ENCODE measurements at regions not wholly inside any gene's neighbourhood (a gene's known extent, or its start where the extent isn't known, plus 50 kb on each side); places are given as distances from the start of the nearest gene placed in this dataset.

DNA sequence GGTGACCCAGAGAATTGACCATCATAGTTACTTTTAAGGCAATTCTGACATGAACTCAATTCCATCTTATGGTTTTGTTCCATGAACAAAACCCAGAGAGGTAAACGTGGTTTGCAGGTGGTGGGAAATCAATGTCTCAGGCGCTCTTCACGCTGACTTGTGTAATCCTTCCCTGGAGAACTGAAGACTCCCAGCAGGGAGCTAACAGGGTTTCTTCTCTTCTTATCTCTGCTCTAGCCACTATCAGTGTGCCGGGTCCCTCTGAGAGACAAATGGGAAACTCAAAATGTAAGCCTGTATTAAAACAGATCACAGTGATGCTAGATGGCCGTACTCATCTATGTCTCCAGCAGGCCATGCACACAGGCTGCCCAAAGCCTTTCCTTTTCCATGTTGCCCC is 57.6 kb upstream of the ARGLU1 start:
- no peak for DNase-seq

DNA sequence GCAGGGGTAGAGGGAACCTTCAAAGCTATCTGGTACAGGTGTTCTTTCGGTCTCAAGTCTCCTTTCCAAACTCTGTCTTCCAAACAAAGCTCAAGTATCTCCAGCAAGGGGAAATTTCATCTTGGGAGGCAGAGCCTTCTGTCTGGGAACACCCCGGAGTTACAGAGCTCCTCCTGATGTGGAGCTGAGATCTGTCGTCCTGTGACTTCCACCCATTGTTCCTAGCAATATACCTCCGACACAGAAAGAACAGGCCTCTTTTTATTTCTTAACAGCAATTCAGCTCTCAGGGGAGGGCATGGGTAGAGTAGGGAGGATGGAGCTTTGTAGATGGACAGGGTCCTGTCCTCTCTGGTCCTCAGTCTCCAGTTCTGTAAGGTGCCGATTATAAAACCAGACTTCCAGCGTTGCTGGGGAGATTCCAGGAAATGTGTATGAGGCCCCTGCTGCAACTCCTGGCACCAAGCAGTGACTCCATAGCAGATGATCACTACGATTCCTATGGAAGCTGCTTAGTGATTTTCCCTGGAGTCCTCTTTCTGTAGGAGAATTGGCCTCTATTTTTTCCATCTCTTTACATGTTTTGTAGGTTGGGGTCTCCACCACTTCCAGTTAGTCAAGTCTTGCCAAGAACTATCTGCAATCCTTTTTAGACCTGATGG is 56.0 kb upstream of the ARGLU1 start:
- DNase-seq, result no peak

DNA sequence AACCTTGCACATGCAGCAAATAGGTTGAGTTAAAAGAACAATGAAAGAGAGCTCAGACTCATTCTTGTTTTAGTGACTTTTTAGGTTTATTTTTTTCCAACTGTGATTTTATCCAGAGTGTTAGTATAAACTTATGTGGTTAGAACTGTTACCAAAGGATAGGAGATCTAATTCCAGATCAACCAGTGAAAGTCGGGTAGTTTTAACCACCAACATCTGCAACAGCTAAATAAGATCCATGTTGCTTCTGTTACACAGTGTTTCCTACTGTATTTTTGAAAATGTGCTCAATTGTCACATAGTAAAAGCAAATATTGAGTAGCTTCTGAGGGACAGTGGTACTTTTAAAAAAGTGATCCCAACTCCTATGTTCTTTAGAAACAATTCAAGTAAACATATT is 53.9 kb upstream of the ARGLU1 start:
- DNase-seq, result no peak

DNA sequence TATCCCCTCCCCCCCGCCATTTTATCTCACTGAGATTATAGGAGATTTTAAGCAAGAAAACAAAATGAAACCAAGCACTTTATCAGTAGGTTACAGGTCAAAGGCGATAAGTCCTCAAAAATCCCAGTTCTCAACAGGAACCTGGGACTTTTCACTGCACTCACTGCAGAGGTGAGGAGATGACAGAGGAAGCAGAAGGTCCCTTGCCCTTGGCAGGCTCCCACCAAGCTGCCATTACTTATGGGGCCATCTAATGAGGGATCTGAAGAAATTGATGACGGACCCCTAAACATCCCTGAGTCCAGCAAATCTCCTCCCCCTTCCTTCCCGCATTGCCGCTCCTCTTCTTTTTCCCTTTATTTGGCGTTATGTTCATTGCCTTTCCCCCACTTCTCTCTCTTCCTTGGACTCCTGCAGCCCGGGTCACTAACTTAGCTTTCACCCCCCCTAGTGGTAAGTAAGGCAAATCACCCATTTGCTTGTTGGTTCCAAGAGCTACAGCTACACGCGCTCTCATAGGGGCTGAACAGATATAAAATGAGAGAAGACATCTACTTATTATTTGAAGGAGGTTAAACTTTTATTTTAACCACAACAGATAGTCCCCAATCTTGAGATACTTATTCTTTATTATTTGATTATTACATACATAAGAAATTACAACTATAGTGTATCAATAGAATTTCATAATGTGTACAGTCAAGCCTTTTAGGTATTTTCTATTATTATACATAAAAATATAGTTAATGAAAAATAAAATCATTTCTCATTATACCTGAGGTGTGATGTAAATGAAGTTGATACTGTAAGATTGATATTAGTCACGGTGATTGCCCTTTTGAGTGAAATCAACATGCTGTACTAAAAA is 52.0 kb upstream of the ARGLU1 start:
- no peak for DNase-seq

Measured in activated T-cell treated with anti-CD3 and anti-CD28 coated beads for 4 hours (primary cell).